T-cell (primary cell): ENCODE measurements at regions not wholly inside any gene's neighbourhood (a gene's known extent, or its start where the extent isn't known, plus 50 kb on each side); places are given as distances from the start of the nearest gene placed in this dataset.

Experiments
- ATAC-seq, 4 experiments: fragments of 200-7000 bp in 3 of 4; fragments of 150-1000 bp in 1 of 4; cut with Tn5 transposase; replicated peaks in 1 of 4; 1 replicate in 3 of 4; 2 replicates in 1 of 4; pipeline ENCODE4 v1.10.0; 2021; ENCODE audit warnings: moderate library complexity in 3 of 4, mild to moderate bottlenecking in 2 of 4, moderate number of reproducible peaks in 1 of 4
- CTCF ChIA-PET, 2 donors: fragments of 300-600 bp; sonication (Branson Sonifier 250); formaldehyde crosslinking; loops; one replicate each; lab custom pipeline; 2022; ENCODE audit warnings: antibody characterized with exemption in 2 of 2; lab: Charles Lee
- POLR2A ChIA-PET, 2 donors: fragments of 300-600 bp; sonication (Branson Sonifier 250); formaldehyde crosslinking; loops; one replicate each; lab custom pipeline; 2022; ENCODE audit warnings: antibody characterized with exemption in 2 of 2; lab: Charles Lee
- DNase-seq, 35 experiments: peaks; one replicate each; pipeline versions ENCODE4 v3.0.0 to v3.0.0-alpha.2; 2013 to 2023
- H3K27ac ChIP-seq: one replicate; pipeline ENCODE4 v1.5.1; 2013; ENCODE audit warnings: low read length
- H3K27me3 ChIP-seq, 2 experiments: replicated peaks in 1 of 2; 1 replicate in 1 of 2; 2 replicates in 1 of 2; pipeline versions ENCODE4 v1.6.1 to v1.7.0; 2013; ENCODE audit warnings: low read length in 1 of 2, mixed read lengths in 1 of 2; ENCODE audit not compliant: control insufficient read depth in 2 of 2, insufficient read depth in 2 of 2; ENCODE audit errors: extremely low read depth in 1 of 2
- H3K36me3 ChIP-seq, 2 donors: 1 replicate in 1 of 2; 2 replicates in 1 of 2; pipeline versions ENCODE4 v1.6.1 to v1.7.0; 2013; ENCODE audit warnings: low read length in 1 of 2; ENCODE audit not compliant: control insufficient read depth in 2 of 2, insufficient read depth in 1 of 2; ENCODE audit errors: extremely low read depth in 1 of 2
- H3K4me1 ChIP-seq, 2 experiments: 1 replicate in 1 of 2; 2 replicates in 1 of 2; pipeline versions ENCODE4 v1.6.1 to v1.7.0; 2013; ENCODE audit warnings: low read length in 2 of 2, mixed read lengths in 1 of 2; ENCODE audit not compliant: insufficient read depth in 2 of 2, control insufficient read depth in 1 of 2; ENCODE audit errors: extremely low read depth in 1 of 2
- H3K4me3 ChIP-seq, 2 donors: 1 replicate in 1 of 2; 2 replicates in 1 of 2; pipeline versions ENCODE4 v1.5.1 to v1.7.0; 2013; ENCODE audit warnings: mild to moderate bottlenecking in 2 of 2, low read length in 1 of 2, moderate library complexity in 1 of 2; ENCODE audit not compliant: control insufficient read depth in 1 of 2; ENCODE audit errors: extremely low read depth in 1 of 2
- H3K9me3 ChIP-seq: 2 replicates; pipeline ENCODE4 v1.7.0; 2013
- H3K27ac Mint-ChIP-seq, 2 donors: one replicate each; pipeline ENCODE4 v1.8.0; 2020 to 2021; ENCODE audit warnings: mild to moderate bottlenecking in 2 of 2, mixed read lengths in 2 of 2
- H3K27me3 Mint-ChIP-seq, 2 donors: one replicate each; pipeline ENCODE4 v1.8.0; 2021 to 2022; ENCODE audit warnings: mixed read lengths in 2 of 2
- H3K36me3 Mint-ChIP-seq: one replicate; pipeline ENCODE4 v1.8.0; 2021; ENCODE audit warnings: mixed read lengths
- H3K4me1 Mint-ChIP-seq, 3 donors: one replicate each; pipeline ENCODE4 v1.8.0; 2020 to 2022; ENCODE audit warnings: mixed read lengths in 3 of 3, mild to moderate bottlenecking in 1 of 3
- H3K4me3 Mint-ChIP-seq, 3 donors: one replicate each; pipeline ENCODE4 v1.8.0; 2020 to 2022; ENCODE audit warnings: mild to moderate bottlenecking in 3 of 3, mixed read lengths in 3 of 3, moderate library complexity in 3 of 3
- H3K9me3 Mint-ChIP-seq, 3 donors: one replicate each; pipeline ENCODE4 v1.8.0; 2020 to 2022; ENCODE audit warnings: mixed read lengths in 3 of 3
- WGBS: methylation state at CpG from one replicate; pipeline ENCODE4 v1.1.5; 2013; ENCODE audit warnings: missing lambda C conversion rate; ENCODE audit not compliant: insufficient coverage; 5-methylcytosine and 5-hydroxymethylcytosine counted together

GRCh38 chr3:139130390-139131140, 85.9 kb upstream of the PRR23C start:
- POLR2A ChIA-PET = no interaction called here

GRCh38 chr3:139131951-139132350, 87.3 kb upstream of the PRR23C start:
- H3K36me3 Mint-ChIP-seq = no peaks in the 10 kb centered on the region
- no peaks in the 10 kb centered on the region for H3K4me1 ChIP-seq
- H3K27me3 ChIP-seq = no peaks in the 10 kb centered on the region
- ChIA-PET POLR2A (no interaction called here), CTCF (interaction anchor here in 1 of 2 donors (0.5 kb wide), 1 partner anchor 143 kb away, joined by 6 read pairs; no protein-coding TSS in a partner anchor)
- 80% methylated on average over 1 of the region's 1 CpG for WGBS
- no peaks in the 10 kb centered on the region for H3K36me3 ChIP-seq
- H3K4me3 ChIP-seq = no peak overlapping the region
- no peaks in the 10 kb centered on the region for H3K9me3 Mint-ChIP-seq
- no peaks in the 10 kb centered on the region for H3K9me3 ChIP-seq
- ATAC-seq = no peak
- no peaks in the 10 kb centered on the region for H3K4me1 Mint-ChIP-seq
- peaks cover 3 to 5% of the 10 kb centered on the region in 2 donors for H3K27me3 Mint-ChIP-seq
- no peak overlapping the region for H3K27ac ChIP-seq
- no peak overlapping the region for H3K4me3 Mint-ChIP-seq
- no peak for DNase-seq
- no peak overlapping the region for H3K27ac Mint-ChIP-seq

More at GRCh38 chr3:139130390-139131140, 85.9 kb upstream of the PRR23C start:
- Mint-ChIP-seq H3K4me1 (no peaks in the 10 kb centered on the region), H3K27ac (no peak overlapping the region), H3K4me3 (no peak overlapping the region), H3K36me3 (no peaks in the 10 kb centered on the region), H3K9me3 (no peaks in the 10 kb centered on the region), H3K27me3 (peaks cover 3 to 5% of the 10 kb centered on the region in 2 donors)
- no peaks in the 10 kb centered on the region for H3K36me3 ChIP-seq
- H3K27ac ChIP-seq = no peak overlapping the region
- no peaks in the 10 kb centered on the region for H3K9me3 ChIP-seq
- DNase-seq (no peak), ATAC-seq (no peak)
- CTCF ChIA-PET = no interaction called here
- no peak overlapping the region for H3K4me3 ChIP-seq
- 17% methylated on average over 1 of the region's 3 CpGs for WGBS
- no peaks in the 10 kb centered on the region for H3K27me3 ChIP-seq
- no peaks in the 10 kb centered on the region for H3K4me1 ChIP-seq

DNA sequence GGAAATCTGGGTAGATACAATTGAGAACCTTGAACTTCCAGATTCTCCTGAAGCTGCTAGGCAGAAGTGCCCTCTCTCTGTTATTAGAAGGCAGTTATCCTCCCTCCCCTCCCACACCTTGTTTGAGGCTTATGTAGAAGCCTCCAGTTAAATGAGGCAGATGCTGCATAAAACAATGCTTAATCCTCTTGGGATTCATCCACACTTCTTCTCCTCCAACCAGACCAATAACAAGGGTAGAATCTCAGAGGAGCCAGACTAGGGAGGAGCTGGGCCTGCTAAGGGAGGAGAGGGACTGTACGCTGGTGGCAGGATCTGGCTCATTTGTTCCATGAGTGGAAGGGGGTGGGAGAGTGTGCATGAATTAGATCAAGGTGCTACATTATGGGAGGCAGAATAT, 88.3 kb upstream of the PRR23C start:
- H3K27me3 Mint-ChIP-seq = peaks cover 3 to 5% of the 10 kb centered on the region in 2 donors
- Histone ChIP-seq H3K4me3 (no peak overlapping the region), H3K4me1 (no peaks in the 10 kb centered on the region), H3K36me3 (no peaks in the 10 kb centered on the region), H3K27me3 (no peaks in the 10 kb centered on the region), H3K9me3 (no peaks in the 10 kb centered on the region), H3K27ac (no peak overlapping the region)
- CTCF ChIA-PET = no interaction called here
- no peaks in the 10 kb centered on the region for H3K9me3 Mint-ChIP-seq
- ATAC-seq (no peak), DNase-seq (no peak)
- H3K4me3 Mint-ChIP-seq = no peak overlapping the region
- H3K36me3 Mint-ChIP-seq = no peaks in the 10 kb centered on the region
- WGBS = 57% methylated on average over 1 of the region's 1 CpG
- POLR2A ChIA-PET = no interaction called here
- H3K27ac Mint-ChIP-seq = no peak overlapping the region
- H3K4me1 Mint-ChIP-seq = no peaks in the 10 kb centered on the region

DNA sequence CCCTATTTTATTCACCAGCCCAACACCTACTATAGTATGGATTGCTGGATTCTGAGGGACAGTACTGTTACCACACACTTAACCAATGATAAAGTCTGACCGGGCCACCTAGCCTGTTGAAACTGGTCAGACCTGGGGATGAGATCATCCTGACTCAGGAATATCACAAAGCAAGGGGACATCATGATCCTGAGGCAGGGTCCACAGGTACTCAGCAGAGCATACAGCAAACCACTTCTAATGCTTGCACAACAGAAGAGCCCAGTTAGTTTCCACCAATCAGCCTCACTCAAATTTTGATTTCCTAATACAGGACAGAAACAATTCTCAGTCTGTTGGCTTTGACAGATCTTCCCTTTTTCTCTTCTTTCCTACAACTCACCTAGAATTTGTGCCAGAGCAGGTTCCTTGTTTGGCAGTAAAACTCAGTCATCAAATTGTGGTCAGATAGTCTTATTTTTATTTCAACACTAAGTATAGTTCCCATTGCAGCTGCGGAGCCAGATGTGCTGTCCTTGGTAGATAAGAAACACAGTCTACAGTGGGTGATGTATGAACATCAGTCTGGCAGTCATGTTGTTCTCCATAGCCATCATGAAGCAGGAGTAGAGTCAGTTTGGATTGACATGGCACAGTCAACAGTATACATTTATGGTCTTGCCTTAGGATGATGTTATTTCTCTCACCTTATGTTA, 90.1 kb upstream of the PRR23C start:
- H3K4me3 ChIP-seq = no peak overlapping the region
- no peak overlapping the region for H3K27ac ChIP-seq
- ATAC-seq (no peak), DNase-seq (no peak)
- no peaks in the 10 kb centered on the region for H3K9me3 ChIP-seq
- H3K27ac Mint-ChIP-seq = no peak overlapping the region
- ChIA-PET POLR2A (no interaction called here), CTCF (no interaction called here)
- H3K36me3 Mint-ChIP-seq = no peaks in the 10 kb centered on the region
- H3K4me3 Mint-ChIP-seq = no peak overlapping the region
- H3K27me3 Mint-ChIP-seq = peaks cover 3 to 5% of the 10 kb centered on the region in 2 donors
- H3K4me1 ChIP-seq = no peaks in the 10 kb centered on the region
- H3K36me3 ChIP-seq = no peaks in the 10 kb centered on the region
- H3K4me1 Mint-ChIP-seq = no peaks in the 10 kb centered on the region
- no peaks in the 10 kb centered on the region for H3K27me3 ChIP-seq
- WGBS = 80% methylated on average over 2 of the region's 2 CpGs
- H3K9me3 Mint-ChIP-seq = no peaks in the 10 kb centered on the region

DNA sequence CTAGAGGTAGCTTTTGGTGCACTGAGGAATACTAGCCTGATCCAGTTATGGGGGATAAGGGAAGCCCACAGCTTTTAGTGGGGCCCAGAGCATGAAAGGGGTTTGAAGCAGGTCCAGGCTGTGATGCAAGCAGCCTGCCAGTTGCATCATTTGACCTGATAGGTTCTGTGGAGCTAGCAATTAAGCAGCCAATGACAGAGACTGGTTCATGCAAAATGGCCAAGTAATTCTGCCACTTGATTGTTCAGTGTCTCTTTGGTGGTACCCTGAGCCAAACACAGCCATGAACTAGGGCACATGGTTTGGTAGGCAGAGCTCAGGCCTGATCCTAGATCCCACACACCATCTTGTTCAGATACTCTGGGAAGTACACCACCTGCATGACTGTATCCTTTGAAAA, 91.0 kb upstream of the PRR23C start:
- Histone ChIP-seq H3K27ac (no peak overlapping the region), H3K36me3 (no peaks in the 10 kb centered on the region), H3K27me3 (no peaks in the 10 kb centered on the region), H3K9me3 (no peaks in the 10 kb centered on the region), H3K4me3 (no peak overlapping the region), H3K4me1 (no peaks in the 10 kb centered on the region)
- DNase-seq (no peak), ATAC-seq (no peak)
- no peaks in the 10 kb centered on the region for H3K9me3 Mint-ChIP-seq
- H3K4me1 Mint-ChIP-seq = no peaks in the 10 kb centered on the region
- CTCF ChIA-PET = interaction anchor here in 1 of 2 donors (0.8 kb wide), 1 partner anchor 439 kb away, joined by 3 read pairs; no protein-coding TSS in a partner anchor
- POLR2A ChIA-PET = no interaction called here
- no peak overlapping the region for H3K27ac Mint-ChIP-seq
- peaks cover 3 to 5% of the 10 kb centered on the region in 2 donors for H3K27me3 Mint-ChIP-seq
- H3K4me3 Mint-ChIP-seq = no peak overlapping the region
- H3K36me3 Mint-ChIP-seq = no peaks in the 10 kb centered on the region

GRCh38 chr3:139136469-139137202, 91.9 kb upstream of the PRR23C start:
- Mint-ChIP-seq H3K27me3 (peaks cover 0 to 5% of the 10 kb centered on the region in 2 donors), H3K27ac (no peak overlapping the region), H3K4me3 (no peak overlapping the region), H3K36me3 (no peaks in the 10 kb centered on the region), H3K4me1 (no peaks in the 10 kb centered on the region), H3K9me3 (no peaks in the 10 kb centered on the region)
- Histone ChIP-seq H3K36me3 (no peaks in the 10 kb centered on the region), H3K9me3 (no peaks in the 10 kb centered on the region), H3K4me3 (no peak overlapping the region), H3K27me3 (no peaks in the 10 kb centered on the region), H3K27ac (no peak overlapping the region), H3K4me1 (no peaks in the 10 kb centered on the region)
- no peak for ATAC-seq
- POLR2A ChIA-PET = no interaction called here
- WGBS = 76% methylated on average over 4 of the region's 7 CpGs
- CTCF ChIA-PET = no interaction called here
- no peak for DNase-seq
